SK-N-SH treated with all-trans-retinoic acid at 6 μM for 48 hours (cell line): ENCODE measurements at regions not wholly inside any gene's neighbourhood (a gene's known extent, or its start where the extent isn't known, plus 50 kb on each side); places are given as distances from the start of the nearest gene placed in this dataset.

Experiments
- ATAC-seq: fragments of 200-7000 bp; cut with Tn5 transposase; 3 replicates; pipeline ENCODE4 v1.9.1; 2020; ENCODE audit warnings: mild to moderate bottlenecking, moderate library complexity
- ARNTL ChIP-seq: fragments of 450-650 bp; formaldehyde crosslinking; IDR thresholded peaks from 2 replicates; pipeline ENCODE4 v1.5.0; 2020; ENCODE audit warnings: low read depth, mild to moderate bottlenecking, moderate library complexity, borderline replicate concordance
- BACH2 ChIP-seq: fragments of 250-450 bp; sonication (Bioruptor Pico); IDR thresholded peaks from 2 replicates; pipeline ENCODE4 v1.9.0; 2021; ENCODE audit warnings: mild to moderate bottlenecking, borderline replicate concordance
- ESRRG ChIP-seq: fragments of 250-450 bp; sonication (Bioruptor Pico); IDR thresholded peaks from 2 replicates; pipeline ENCODE4 v1.6.1; 2021; ENCODE audit warnings: mild to moderate bottlenecking
- GLIS3 ChIP-seq: fragments of 250-450 bp; sonication (Bioruptor Pico); IDR thresholded peaks from 2 replicates; pipeline ENCODE4 v1.5.0; 2020; ENCODE audit warnings: mild to moderate bottlenecking, moderate library complexity
- ISL1 ChIP-seq: fragments of 250-450 bp; sonication (Bioruptor Pico); IDR thresholded peaks from 2 replicates; pipeline ENCODE4 v2.1.2; 2022; ENCODE audit warnings: mild to moderate bottlenecking, moderate library complexity
- OSR1 ChIP-seq: fragments of 250-450 bp; sonication (Bioruptor Pico); IDR thresholded peaks from 2 replicates; pipeline ENCODE4 v1.8.0; 2022; ENCODE audit warnings: moderate library complexity, mild to moderate bottlenecking, inconsistent platforms
- PPARA ChIP-seq: fragments of 250-450 bp; sonication (Bioruptor Pico); IDR thresholded peaks from 2 replicates; pipeline ENCODE4 v1.5.0; 2020; ENCODE audit warnings: mild to moderate bottlenecking, borderline replicate concordance
- RARB ChIP-seq: fragments of 250-450 bp; sonication (Bioruptor Pico); IDR thresholded peaks from 2 replicates; pipeline ENCODE4 v1.8.0; 2021; ENCODE audit warnings: mild to moderate bottlenecking, moderate library complexity
- SNAI2 ChIP-seq: fragments of 250-450 bp; sonication (Bioruptor Pico); IDR thresholded peaks from 2 replicates; pipeline ENCODE4 v1.5.0; 2020; ENCODE audit warnings: mild to moderate bottlenecking, moderate library complexity
- TCF4 ChIP-seq: fragments of 250-450 bp; sonication (Bioruptor Pico); IDR thresholded peaks from 2 replicates; pipeline ENCODE4 v1.8.0; 2021; ENCODE audit warnings: mild to moderate bottlenecking, moderate library complexity, borderline replicate concordance
- ZC3H10 ChIP-seq: fragments of 250-450 bp; sonication (Bioruptor Pico); IDR thresholded peaks from 2 replicates; pipeline ENCODE4 v1.5.1; 2021; ENCODE audit warnings: mild to moderate bottlenecking, moderate library complexity
- ZFP30 ChIP-seq: fragments of 450-650 bp; formaldehyde crosslinking; IDR thresholded peaks from 2 replicates; pipeline ENCODE4 v1.5.0; 2022; ENCODE audit warnings: mild to moderate bottlenecking, moderate library complexity
- ZNF565 ChIP-seq: fragments of 450-650 bp; formaldehyde crosslinking; conservative IDR thresholded peaks from 2 replicates; pipeline ENCODE4 v1.5.0; 2020; ENCODE audit warnings: low read depth, mild to moderate bottlenecking, moderate library complexity
- ZNF70 ChIP-seq: fragments of 450-650 bp; formaldehyde crosslinking; IDR thresholded peaks from 2 replicates; pipeline ENCODE4 v1.5.0; 2020; ENCODE audit warnings: mild to moderate bottlenecking, moderate library complexity
- ZNF8 ChIP-seq: fragments of 450-650 bp; formaldehyde crosslinking; IDR thresholded peaks from 2 replicates; pipeline ENCODE4 v1.5.0; 2020; ENCODE audit warnings: mild to moderate bottlenecking, moderate library complexity
- TF ChIP-seq, protein P1 (sequence below): fragments of 250-450 bp; sonication (Bioruptor Pico); IDR thresholded peaks from 2 replicates; pipeline ENCODE4 v1.8.0; 2021; ENCODE audit warnings: low read depth, mild to moderate bottlenecking, moderate library complexity, borderline replicate concordance
- TF ChIP-seq, protein P2 (sequence below): fragments of 250-450 bp; sonication (Bioruptor Pico); IDR thresholded peaks from 2 replicates; pipeline ENCODE4 v1.5.0; 2020; ENCODE audit warnings: mild to moderate bottlenecking, moderate library complexity
- TF ChIP-seq, protein P3 (sequence below): fragments of 250-450 bp; sonication (Bioruptor Pico); IDR thresholded peaks from 2 replicates; pipeline ENCODE4 v1.5.1; 2020; ENCODE audit warnings: low read depth, mild to moderate bottlenecking, moderate library complexity
- TF ChIP-seq, protein P4 (sequence below): fragments of 250-450 bp; sonication (Bioruptor Pico); IDR thresholded peaks from 2 replicates; pipeline ENCODE4 v1.5.1; 2021; ENCODE audit warnings: mild to moderate bottlenecking, moderate library complexity

DNA sequence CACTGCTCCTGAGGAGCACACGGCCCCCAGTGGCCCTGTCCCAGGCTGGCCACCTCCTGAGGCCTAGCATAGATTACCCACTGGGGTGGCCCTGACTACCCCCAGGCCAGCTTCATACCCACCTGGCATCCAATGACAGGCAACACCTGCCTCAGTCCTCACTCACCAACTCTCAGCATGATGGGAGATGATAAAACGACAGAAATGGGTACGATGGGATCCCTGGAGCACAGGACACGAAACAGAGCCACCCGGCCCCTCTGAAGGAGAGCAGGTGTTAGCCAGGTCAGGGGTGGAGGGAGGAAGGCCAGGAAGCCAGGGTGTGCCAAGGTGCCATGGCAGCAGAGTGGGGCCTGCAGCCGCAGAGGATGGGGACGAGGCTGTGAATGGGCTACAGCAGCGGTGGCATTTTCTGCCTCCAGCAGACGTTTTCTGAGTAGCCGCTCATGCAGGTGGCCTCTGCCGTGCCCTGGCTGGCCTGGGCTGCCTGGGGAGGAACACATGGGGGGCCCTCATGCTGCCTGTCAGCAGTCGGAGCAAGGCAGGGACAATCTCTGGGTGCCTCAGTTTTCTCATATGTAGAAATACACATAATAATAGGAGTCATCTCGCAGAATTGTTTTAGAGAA, 50.2 kb upstream of the FGF3 start:
- ATAC-seq = no peak
- TF ChIP-seq BACH2 (CRISPR knock-in tag) (no peak), ZNF8 (CRISPR knock-in tag) (no peak), ARNTL (CRISPR knock-in tag) (no peak), PPARA (CRISPR knock-in tag) (no peak), GLIS3 (no peak), ZFP30 (CRISPR knock-in tag) (no peak), TCF4 (CRISPR knock-in tag) (no peak)
- TF ChIP-seq, protein P1, sequence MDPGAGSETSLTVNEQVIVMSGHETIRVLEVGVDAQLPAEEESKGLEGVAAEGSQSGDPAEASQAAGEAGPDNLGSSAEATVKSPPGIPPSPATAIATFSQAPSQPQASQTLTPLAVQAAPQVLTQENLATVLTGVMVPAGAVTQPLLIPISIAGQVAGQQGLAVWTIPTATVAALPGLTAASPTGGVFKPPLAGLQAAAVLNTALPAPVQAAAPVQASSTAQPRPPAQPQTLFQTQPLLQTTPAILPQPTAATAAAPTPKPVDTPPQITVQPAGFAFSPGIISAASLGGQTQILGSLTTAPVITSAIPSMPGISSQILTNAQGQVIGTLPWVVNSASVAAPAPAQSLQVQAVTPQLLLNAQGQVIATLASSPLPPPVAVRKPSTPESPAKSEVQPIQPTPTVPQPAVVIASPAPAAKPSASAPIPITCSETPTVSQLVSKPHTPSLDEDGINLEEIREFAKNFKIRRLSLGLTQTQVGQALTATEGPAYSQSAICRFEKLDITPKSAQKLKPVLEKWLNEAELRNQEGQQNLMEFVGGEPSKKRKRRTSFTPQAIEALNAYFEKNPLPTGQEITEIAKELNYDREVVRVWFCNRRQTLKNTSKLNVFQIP (CRISPR knock-in tag) = no peak

DNA sequence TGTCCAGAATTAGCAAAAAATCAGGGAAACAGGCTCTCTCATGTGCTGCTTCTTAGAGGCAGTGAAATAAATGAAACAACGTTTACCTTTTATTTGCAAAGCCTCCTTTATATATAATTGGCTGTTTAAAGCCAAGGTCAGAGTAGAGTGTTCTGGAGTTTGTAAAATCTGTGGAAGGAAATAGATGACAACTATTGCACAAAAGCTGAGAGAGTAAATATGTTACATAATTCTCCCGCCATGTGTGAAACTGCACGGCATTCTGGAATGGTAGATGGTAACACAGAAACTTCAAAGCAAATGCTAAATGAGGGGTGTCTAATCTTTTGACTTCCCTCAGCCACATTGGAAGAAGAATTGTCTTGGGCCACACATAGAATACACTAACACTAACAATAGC, 51.5 kb upstream of the FGF3 start:
- TF ChIP-seq ISL1 (CRISPR knock-in tag) = no peak
- no peak for TF ChIP-seq ZNF565 (CRISPR knock-in tag)
- TF ChIP-seq, protein P2, sequence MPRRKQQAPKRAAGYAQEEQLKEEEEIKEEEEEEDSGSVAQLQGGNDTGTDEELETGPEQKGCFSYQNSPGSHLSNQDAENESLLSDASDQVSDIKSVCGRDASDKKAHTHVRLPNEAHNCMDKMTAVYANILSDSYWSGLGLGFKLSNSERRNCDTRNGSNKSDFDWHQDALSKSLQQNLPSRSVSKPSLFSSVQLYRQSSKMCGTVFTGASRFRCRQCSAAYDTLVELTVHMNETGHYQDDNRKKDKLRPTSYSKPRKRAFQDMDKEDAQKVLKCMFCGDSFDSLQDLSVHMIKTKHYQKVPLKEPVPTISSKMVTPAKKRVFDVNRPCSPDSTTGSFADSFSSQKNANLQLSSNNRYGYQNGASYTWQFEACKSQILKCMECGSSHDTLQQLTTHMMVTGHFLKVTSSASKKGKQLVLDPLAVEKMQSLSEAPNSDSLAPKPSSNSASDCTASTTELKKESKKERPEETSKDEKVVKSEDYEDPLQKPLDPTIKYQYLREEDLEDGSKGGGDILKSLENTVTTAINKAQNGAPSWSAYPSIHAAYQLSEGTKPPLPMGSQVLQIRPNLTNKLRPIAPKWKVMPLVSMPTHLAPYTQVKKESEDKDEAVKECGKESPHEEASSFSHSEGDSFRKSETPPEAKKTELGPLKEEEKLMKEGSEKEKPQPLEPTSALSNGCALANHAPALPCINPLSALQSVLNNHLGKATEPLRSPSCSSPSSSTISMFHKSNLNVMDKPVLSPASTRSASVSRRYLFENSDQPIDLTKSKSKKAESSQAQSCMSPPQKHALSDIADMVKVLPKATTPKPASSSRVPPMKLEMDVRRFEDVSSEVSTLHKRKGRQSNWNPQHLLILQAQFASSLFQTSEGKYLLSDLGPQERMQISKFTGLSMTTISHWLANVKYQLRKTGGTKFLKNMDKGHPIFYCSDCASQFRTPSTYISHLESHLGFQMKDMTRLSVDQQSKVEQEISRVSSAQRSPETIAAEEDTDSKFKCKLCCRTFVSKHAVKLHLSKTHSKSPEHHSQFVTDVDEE (CRISPR knock-in tag) = no peak
- TF ChIP-seq TCF4 (CRISPR knock-in tag) = no peak
- TF ChIP-seq SNAI2 (CRISPR knock-in tag) = no peak
- TF ChIP-seq ZC3H10 (CRISPR knock-in tag) = no peak
- no peak for ATAC-seq

DNA sequence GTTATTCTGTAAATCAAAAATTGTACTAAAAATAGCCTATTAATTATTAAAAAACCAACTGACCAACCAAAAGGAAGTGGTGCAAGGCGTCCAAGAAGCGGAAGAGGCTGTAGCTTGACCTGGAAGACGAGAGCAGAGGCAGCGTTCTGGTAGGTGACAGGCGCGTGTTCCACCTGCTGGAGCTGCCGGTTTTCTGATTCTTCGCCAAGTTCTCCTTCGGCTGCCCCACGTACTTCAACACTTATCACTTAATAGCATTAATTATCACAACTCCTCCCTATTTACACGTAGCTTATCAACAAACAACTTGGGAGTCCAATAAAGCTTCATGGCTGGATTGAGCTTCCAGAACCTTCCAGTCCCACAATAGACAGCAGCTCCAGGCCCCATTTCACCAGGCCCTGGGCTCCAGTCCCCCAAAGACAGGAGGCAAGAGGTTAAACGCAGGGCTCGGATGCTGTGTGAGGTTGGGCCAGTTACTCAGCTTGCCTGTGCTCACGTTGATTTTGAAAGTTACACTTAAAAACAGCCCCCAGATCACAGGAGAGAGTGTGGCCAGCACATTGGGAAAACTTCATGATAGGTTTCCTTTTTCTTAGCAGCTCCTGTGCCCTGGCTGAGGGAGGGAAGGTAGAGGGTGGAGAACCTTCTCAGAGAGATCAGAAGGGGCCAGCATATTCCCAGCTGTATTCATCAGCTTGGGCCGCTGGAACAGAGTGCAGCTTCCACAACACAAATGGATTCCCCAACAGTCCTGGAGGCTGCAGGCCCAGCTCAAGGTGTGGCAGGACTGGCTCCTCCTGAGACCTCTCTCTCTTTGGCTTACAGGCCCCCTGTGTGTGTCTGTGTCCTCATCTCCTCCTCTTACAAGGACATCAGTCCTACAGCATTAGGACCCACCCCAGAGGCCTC, 54.2 kb upstream of the FGF3 start:
- TF ChIP-seq RARB (CRISPR knock-in tag) (no peak), OSR1 (CRISPR knock-in tag) (no peak), SNAI2 (CRISPR knock-in tag) (no peak), ARNTL (CRISPR knock-in tag) (no peak), ZNF565 (CRISPR knock-in tag) (no peak), ZNF8 (CRISPR knock-in tag) (no peak), ZNF70 (CRISPR knock-in tag) (no peak), ZC3H10 (CRISPR knock-in tag) (no peak), ESRRG (CRISPR knock-in tag) (no peak)
- TF ChIP-seq, protein P2 (CRISPR knock-in tag) = no peak
- TF ChIP-seq, protein P3, sequence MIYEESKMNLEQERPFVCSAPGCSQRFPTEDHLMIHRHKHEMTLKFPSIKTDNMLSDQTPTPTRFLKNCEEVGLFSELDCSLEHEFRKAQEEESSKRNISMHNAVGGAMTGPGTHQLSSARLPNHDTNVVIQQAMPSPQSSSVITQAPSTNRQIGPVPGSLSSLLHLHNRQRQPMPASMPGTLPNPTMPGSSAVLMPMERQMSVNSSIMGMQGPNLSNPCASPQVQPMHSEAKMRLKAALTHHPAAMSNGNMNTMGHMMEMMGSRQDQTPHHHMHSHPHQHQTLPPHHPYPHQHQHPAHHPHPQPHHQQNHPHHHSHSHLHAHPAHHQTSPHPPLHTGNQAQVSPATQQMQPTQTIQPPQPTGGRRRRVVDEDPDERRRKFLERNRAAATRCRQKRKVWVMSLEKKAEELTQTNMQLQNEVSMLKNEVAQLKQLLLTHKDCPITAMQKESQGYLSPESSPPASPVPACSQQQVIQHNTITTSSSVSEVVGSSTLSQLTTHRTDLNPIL (CRISPR knock-in tag) = no peak
- TF ChIP-seq, protein P1 (CRISPR knock-in tag) = no peak
- TF ChIP-seq, protein P4, sequence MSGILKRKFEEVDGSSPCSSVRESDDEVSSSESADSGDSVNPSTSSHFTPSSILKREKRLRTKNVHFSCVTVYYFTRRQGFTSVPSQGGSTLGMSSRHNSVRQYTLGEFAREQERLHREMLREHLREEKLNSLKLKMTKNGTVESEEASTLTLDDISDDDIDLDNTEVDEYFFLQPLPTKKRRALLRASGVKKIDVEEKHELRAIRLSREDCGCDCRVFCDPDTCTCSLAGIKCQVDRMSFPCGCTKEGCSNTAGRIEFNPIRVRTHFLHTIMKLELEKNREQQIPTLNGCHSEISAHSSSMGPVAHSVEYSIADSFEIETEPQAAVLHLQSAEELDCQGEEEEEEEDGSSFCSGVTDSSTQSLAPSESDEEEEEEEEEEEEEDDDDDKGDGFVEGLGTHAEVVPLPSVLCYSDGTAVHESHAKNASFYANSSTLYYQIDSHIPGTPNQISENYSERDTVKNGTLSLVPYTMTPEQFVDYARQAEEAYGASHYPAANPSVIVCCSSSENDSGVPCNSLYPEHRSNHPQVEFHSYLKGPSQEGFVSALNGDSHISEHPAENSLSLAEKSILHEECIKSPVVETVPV (CRISPR knock-in tag) = no peak
- no peak for ATAC-seq
